ENCODE measurements at regions not wholly inside any gene's neighbourhood (a gene's known extent, or its start where the extent isn't known, plus 50 kb on each side); places are given as distances from the start of the nearest gene placed in this dataset.

- DNase-seq (ENCODE audit: low read depth): no peak
- H3K4me3 ChIP-seq (ENCODE audit: low read length): no peak overlapping the region
- no peak for TF ChIP-seq CTCF (conservative IDR thresholded peaks at IDR 0.05; ENCODE audit: low read length)
Measured at GRCh38 chr15:93212578-93212977, 123.6 kb upstream of the RGMA start.

DNA sequence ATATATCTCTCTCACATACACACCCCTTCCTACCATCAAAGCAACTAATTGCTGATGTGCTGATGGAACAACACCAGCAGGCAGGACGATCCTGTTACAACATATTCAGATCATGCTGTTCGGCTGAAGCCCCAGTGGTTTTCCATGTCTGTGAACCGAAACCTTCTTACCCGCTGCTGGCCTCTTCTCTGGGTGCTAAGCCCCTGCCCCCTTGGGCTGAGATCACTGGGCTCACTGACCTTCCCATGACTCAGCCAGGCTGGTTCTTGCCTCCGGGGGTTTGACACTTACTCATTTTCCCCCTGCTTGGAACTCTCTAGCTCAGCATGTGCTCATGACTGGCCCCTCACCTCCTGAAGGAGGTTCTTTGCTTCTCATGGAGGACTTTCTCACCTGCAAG, 122.0 kb upstream of the RGMA start:
- no peak for TF ChIP-seq CTCF (conservative IDR thresholded peaks at IDR 0.05; ENCODE audit: low read length)
- no peak for DNase-seq (ENCODE audit: low read depth)
- H3K4me3 ChIP-seq (ENCODE audit: low read length): no peak overlapping the region

- H3K4me3 ChIP-seq (ENCODE audit: low read length): no peak overlapping the region
- no peak for TF ChIP-seq CTCF (conservative IDR thresholded peaks at IDR 0.05; ENCODE audit: low read length)
- no peak for DNase-seq (ENCODE audit: low read depth)
Measured at GRCh38 chr15:93209690-93210445, 120.9 kb upstream of the RGMA start.

- TF ChIP-seq CTCF (conservative IDR thresholded peaks at IDR 0.05; ENCODE audit: low read length): no peak
Measured at GRCh38 chr15:93206893-93207292, 117.9 kb upstream of the RGMA start.

GRCh38 chr15:93205413-93205812, 116.4 kb upstream of the RGMA start:
- no peak for TF ChIP-seq CTCF (conservative IDR thresholded peaks at IDR 0.05; ENCODE audit: low read length)
- H3K4me3 ChIP-seq (ENCODE audit: low read length): no peak overlapping the region
- DNase-seq (ENCODE audit: low read depth): no peak

More at GRCh38 chr15:93206893-93207292, 117.9 kb upstream of the RGMA start:
- H3K4me3 ChIP-seq (ENCODE audit: low read length): no peak overlapping the region
- no peak for DNase-seq (ENCODE audit: low read depth)

DNA sequence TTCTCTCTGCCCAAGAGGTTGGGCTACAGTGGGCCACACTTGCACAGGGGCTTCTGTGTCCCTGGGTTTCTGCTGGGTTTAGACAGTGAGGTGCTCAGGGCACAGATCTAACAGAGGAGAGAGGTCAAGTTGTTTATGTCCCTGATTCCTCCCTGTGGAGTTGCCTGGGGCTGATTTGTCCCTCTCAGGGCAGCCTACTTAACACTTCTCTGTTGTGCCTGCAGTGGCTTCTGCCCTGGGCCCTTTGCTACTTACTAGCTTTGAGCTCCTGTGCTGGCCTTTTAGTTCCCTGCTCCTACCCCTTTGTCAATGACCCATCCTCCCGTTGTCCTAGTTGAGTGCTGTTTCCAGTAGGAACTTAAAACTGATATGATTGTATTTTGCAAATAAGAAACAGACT, 114.0 kb upstream of the RGMA start:
- DNase-seq (ENCODE audit: low read depth): no peak
- H3K4me3 ChIP-seq (ENCODE audit: low read length): no peak overlapping the region
- TF ChIP-seq CTCF (conservative IDR thresholded peaks at IDR 0.05; ENCODE audit: low read length): no peak

DNA sequence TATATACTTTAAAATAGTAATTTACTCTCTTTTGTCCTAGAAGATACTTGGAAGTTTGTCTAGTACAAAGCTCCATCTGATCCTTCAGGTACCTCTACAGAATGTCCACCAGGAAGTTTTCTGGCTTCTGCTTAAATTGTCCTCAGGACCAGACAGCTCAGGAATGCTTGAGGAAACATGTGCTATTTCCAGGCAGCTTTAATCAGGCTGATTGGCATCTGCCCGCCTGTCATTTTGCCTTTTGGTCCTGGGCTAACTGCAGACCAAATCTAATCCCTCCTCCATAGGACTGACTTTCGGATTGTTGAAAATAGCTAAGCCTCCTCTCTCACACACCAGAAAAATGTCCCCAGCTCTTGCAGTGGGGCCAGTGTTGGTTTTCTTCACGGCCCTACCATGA, 113.4 kb upstream of the RGMA start:
- DNase-seq (ENCODE audit: low read depth): no peak
- no peak for TF ChIP-seq CTCF (conservative IDR thresholded peaks at IDR 0.05; ENCODE audit: low read length)
- no peak overlapping the region for H3K4me3 ChIP-seq (ENCODE audit: low read length)
